ENCODE measurements at regions not wholly inside any gene's neighbourhood (a gene's known extent, or its start where the extent isn't known, plus 50 kb on each side); places are given as distances from the start of the nearest gene placed in this dataset.
"Not testable (repeated sequence)": the region's sequence is repeated elsewhere in the genome, so short reads cannot be mapped to it uniquely, and the experiment has no call there.

- DNase-seq (ENCODE audit: low read depth), result no peak
Observed at GRCh38 chr14:59097681-59098080, 90.8 kb upstream of the DAAM1 start.

- peak; percentile 37 for DNase-seq (ENCODE audit: low read depth)
Observed at GRCh38 chr14:59098377-59098776, 90.1 kb upstream of the DAAM1 start.

- DNase-seq (ENCODE audit: low read depth), result no peak
Observed at GRCh38 chr14:59100205-59100604, 88.3 kb upstream of the DAAM1 start.

GRCh38 chr14:59101476-59101875 is 87.0 kb upstream of the DAAM1 start:
- no peak for DNase-seq (ENCODE audit: low read depth)

- peak; percentile 32 for DNase-seq (ENCODE audit: low read depth)
Observed at GRCh38 chr14:59103396-59103795, 85.1 kb upstream of the DAAM1 start.

GRCh38 chr14:59107819-59108218 is 80.6 kb upstream of the DAAM1 start:
- DNase-seq (ENCODE audit: low read depth), result peak; percentile 98

GRCh38 chr14:59116984-59117415 is 71.5 kb upstream of the DAAM1 start:
- DNase-seq (ENCODE audit: low read depth), result peak; percentile 29

- peak; percentile 15 for DNase-seq (ENCODE audit: low read depth)
Observed at GRCh38 chr14:59117754-59118528, 70.5 kb upstream of the DAAM1 start.

- DNase-seq (ENCODE audit: low read depth), result no peak
Observed at GRCh38 chr14:59120921-59121320, 67.5 kb upstream of the DAAM1 start.

GRCh38 chr14:59123531-59123930 is 64.9 kb upstream of the DAAM1 start:
- no peak for DNase-seq (ENCODE audit: low read depth)

- DNase-seq (ENCODE audit: low read depth), result peak; percentile 45
Observed at GRCh38 chr14:59123975-59124374, 64.5 kb upstream of the DAAM1 start.

- no peak for DNase-seq (ENCODE audit: low read depth)
Observed at GRCh38 chr14:59125156-59125555, 63.3 kb upstream of the DAAM1 start.

GRCh38 chr14:59126714-59127436 is 61.6 kb upstream of the DAAM1 start:
- DNase-seq (ENCODE audit: low read depth), result peak; percentile 67

- no peak for DNase-seq (ENCODE audit: low read depth)
Observed at GRCh38 chr14:59127437-59127732, 61.1 kb upstream of the DAAM1 start.

- no peak for DNase-seq (ENCODE audit: low read depth)
Observed at GRCh38 chr14:59130462-59130861, 58.0 kb upstream of the DAAM1 start.

- no peak for DNase-seq (ENCODE audit: low read depth)
Observed at GRCh38 chr14:59131938-59132795, 56.3 kb upstream of the DAAM1 start.

GRCh38 chr14:59132796-59133494 is 55.5 kb upstream of the DAAM1 start:
- DNase-seq (ENCODE audit: low read depth), result no peak

GRCh38 chr14:59133709-59134108 is 54.8 kb upstream of the DAAM1 start:
- DNase-seq (ENCODE audit: low read depth), result no peak

- DNase-seq (ENCODE audit: low read depth), result no peak
Observed at GRCh38 chr14:59134307-59134706, 54.2 kb upstream of the DAAM1 start.

- DNase-seq (ENCODE audit: low read depth), result no peak
Observed at GRCh38 chr14:59137256-59137655, 51.2 kb upstream of the DAAM1 start.

- not testable (repeated sequence) for DNase-seq (ENCODE audit: low read depth)
Observed at GRCh38 chr14:59138576-59138975, 49.9 kb upstream of the DAAM1 start.

Data from myocyte (in vitro differentiated cells).